H9 (cell line): ENCODE measurements at regions not wholly inside any gene's neighbourhood (a gene's known extent, or its start where the extent isn't known, plus 50 kb on each side); places are given as distances from the start of the nearest gene placed in this dataset.

Experiments used
- DNase-seq: peaks from one replicate; pipeline ENCODE4 v3.0.0-alpha.2; 2017
- H2AFZ ChIP-seq: one replicate; pipeline ENCODE4 v1.6.1; 2013; ENCODE audit warnings: mild to moderate bottlenecking, low read length, control low read depth, moderate library complexity
- H2AK5ac ChIP-seq: 2 replicates; pipeline ENCODE4 v1.6.1; 2013; ENCODE audit warnings: low read length, control low read depth, mixed read lengths; ENCODE audit not compliant: insufficient read length
- H2BK120ac ChIP-seq: one replicate; pipeline ENCODE4 v1.6.1; 2013; ENCODE audit warnings: low read depth, mild to moderate bottlenecking, low read length, control low read depth, inconsistent platforms; ENCODE audit not compliant: poor library complexity, severe bottlenecking
- H2BK12ac ChIP-seq: 2 replicates; pipeline ENCODE4 v1.6.1; 2013; ENCODE audit warnings: low read length, control low read depth, mixed read lengths, low read depth; ENCODE audit not compliant: insufficient read length
- H2BK15ac ChIP-seq: 2 replicates; pipeline ENCODE4 v1.6.1; 2013; ENCODE audit warnings: low read depth, low read length, control low read depth
- H2BK20ac ChIP-seq: one replicate; pipeline ENCODE4 v1.6.1; 2013; ENCODE audit warnings: low read depth, mild to moderate bottlenecking, low read length, control low read depth, inconsistent platforms; ENCODE audit not compliant: poor library complexity, severe bottlenecking
- H2BK5ac ChIP-seq: 2 replicates; pipeline ENCODE4 v1.6.1; 2013; ENCODE audit warnings: low read length, control low read depth, mixed read lengths; ENCODE audit not compliant: insufficient read length
- H3K14ac ChIP-seq: 2 replicates; pipeline ENCODE4 v1.6.1; 2013; ENCODE audit warnings: low read length, control low read depth; ENCODE audit not compliant: insufficient read depth
- H3K18ac ChIP-seq: 2 replicates; pipeline ENCODE4 v1.6.1; 2013; ENCODE audit warnings: low read depth, mild to moderate bottlenecking, mixed read lengths, low read length, control low read depth; ENCODE audit not compliant: insufficient read length
- H3K23ac ChIP-seq: 2 replicates; pipeline ENCODE4 v1.6.1; 2013; ENCODE audit warnings: low read length, control low read depth, mixed read lengths, low read depth; ENCODE audit not compliant: insufficient read length
- H3K23me2 ChIP-seq: 2 replicates; pipeline ENCODE4 v1.6.1; 2013; ENCODE audit warnings: low read depth, mild to moderate bottlenecking, mixed read lengths, low read length, control low read depth; ENCODE audit not compliant: insufficient read length, poor library complexity, severe bottlenecking
- H3K27ac ChIP-seq: 2 replicates; pipeline ENCODE4 v1.5.1; 2013; ENCODE audit warnings: low read length, control low read depth, mixed read lengths, low read depth; ENCODE audit not compliant: insufficient read length
- H3K27me3 ChIP-seq: 2 replicates; pipeline ENCODE4 v1.6.1; 2013; ENCODE audit warnings: low read length, control low read depth, inconsistent platforms; ENCODE audit not compliant: insufficient read depth
- H3K4ac ChIP-seq: 2 replicates; pipeline ENCODE4 v1.6.1; 2013; ENCODE audit warnings: low read depth, mild to moderate bottlenecking, control low read depth, inconsistent platforms, low read length, moderate library complexity
- H3K4me1 ChIP-seq: 2 replicates; pipeline ENCODE4 v1.6.1; 2013; ENCODE audit warnings: low read length, control low read depth, inconsistent platforms; ENCODE audit not compliant: insufficient read depth
- H3K4me2 ChIP-seq: 2 replicates; pipeline ENCODE4 v1.6.1; 2013; ENCODE audit warnings: low read length, control low read depth, mixed read lengths; ENCODE audit not compliant: insufficient read length, insufficient read depth
- H3K56ac ChIP-seq: 2 replicates; pipeline ENCODE4 v1.6.1; 2013; ENCODE audit warnings: low read depth, mild to moderate bottlenecking, mixed read lengths, low read length, control low read depth; ENCODE audit not compliant: insufficient read length
- H3K79me1 ChIP-seq: 2 replicates; pipeline ENCODE4 v1.6.1; 2013; ENCODE audit warnings: low read depth, mild to moderate bottlenecking, moderate library complexity, low read length, control low read depth, inconsistent platforms; ENCODE audit not compliant: insufficient read depth, poor library complexity, severe bottlenecking
- H3K79me2 ChIP-seq: 2 replicates; pipeline ENCODE4 v1.6.1; 2013; ENCODE audit warnings: low read length, control low read depth, inconsistent platforms; ENCODE audit not compliant: insufficient read depth
- H3K9ac ChIP-seq: 2 replicates; pipeline ENCODE4 v1.6.1; 2013; ENCODE audit warnings: low read length, control low read depth, mixed read lengths; ENCODE audit not compliant: insufficient read length; ENCODE audit errors: extremely low read depth
- H3K9me3 ChIP-seq: one replicate; pipeline ENCODE4 v1.6.1; 2013; ENCODE audit warnings: low read depth, low read length, inconsistent platforms; ENCODE audit not compliant: control insufficient read depth
- H3T11ph ChIP-seq: one replicate; pipeline ENCODE4 v1.6.1; 2013; ENCODE audit warnings: mild to moderate bottlenecking, low read length, control low read depth, inconsistent platforms
- H4K20me1 ChIP-seq: one replicate; pipeline ENCODE4 v1.6.1; 2013; ENCODE audit not compliant: control insufficient read depth, insufficient read length, insufficient read depth
- H4K5ac ChIP-seq: 2 replicates; pipeline ENCODE4 v1.6.1; 2013; ENCODE audit warnings: low read depth, mild to moderate bottlenecking, mixed read lengths, low read length, control low read depth; ENCODE audit not compliant: insufficient read length
- H4K8ac ChIP-seq: replicated peaks from 2 replicates; pipeline ENCODE4 v1.6.1; 2013; ENCODE audit warnings: low read length, control low read depth, mixed read lengths, low read depth; ENCODE audit not compliant: insufficient read length
- H4K91ac ChIP-seq: 2 replicates; pipeline ENCODE4 v1.6.1; 2013; ENCODE audit warnings: low read depth, mild to moderate bottlenecking, moderate library complexity, mixed read lengths, low read length, control low read depth; ENCODE audit not compliant: insufficient read length
- H3K27ac Mint-ChIP-seq, 3 experiments: 2 replicates in 2 of 3; 3 replicates in 1 of 3; pipeline ENCODE4 v1.8.0; 2020 to 2021; ENCODE audit warnings: mixed read lengths in 3 of 3, mild to moderate bottlenecking in 1 of 3, moderate library complexity in 1 of 3
- H3K27me3 Mint-ChIP-seq: 2 replicates; pipeline ENCODE4 v1.8.0; 2021; ENCODE audit warnings: low read depth, mild to moderate bottlenecking, moderate library complexity, mixed read lengths
- H3K36me3 Mint-ChIP-seq, 3 experiments: 2 replicates in 2 of 3; 3 replicates in 1 of 3; pipeline ENCODE4 v1.8.0; 2020 to 2021; ENCODE audit warnings: low read depth in 3 of 3, mixed read lengths in 3 of 3; ENCODE audit not compliant: insufficient read depth in 1 of 3
- H3K4me1 Mint-ChIP-seq, 2 experiments: 2 replicates each; pipeline ENCODE4 v1.8.0; 2020; ENCODE audit warnings: mixed read lengths in 2 of 2
- H3K4me3 Mint-ChIP-seq, 2 experiments: 2 replicates in 1 of 2; 3 replicates in 1 of 2; pipeline ENCODE4 v1.8.0; 2020 to 2021; ENCODE audit warnings: mild to moderate bottlenecking in 2 of 2, mixed read lengths in 2 of 2, moderate library complexity in 1 of 2
- H3K9me3 Mint-ChIP-seq, 2 experiments: 2 replicates in 1 of 2; 3 replicates in 1 of 2; pipeline ENCODE4 v1.8.0; 2020; ENCODE audit warnings: mild to moderate bottlenecking in 2 of 2, mixed read lengths in 2 of 2, moderate library complexity in 1 of 2
- WGBS: extraction: QIAGEN DNeasy Blood & Tissue Kit; methylation state at CpG from one replicate; pipeline ENCODE4 v1.1.7; 2013; ENCODE audit warnings: missing lambda C conversion rate, low lambda C conversion rate, mixed read lengths; ENCODE audit not compliant: insufficient read length; ENCODE audit errors: extremely low coverage; 5-methylcytosine and 5-hydroxymethylcytosine counted together
- TF ChIP-seq, protein P1 (sequence below): fragments of 200-600 bp; sonication (generic); conservative IDR thresholded peaks from 3 replicates; pipeline ENCODE4 v1.8.0; 2021; ENCODE audit warnings: antibody characterized with exemption, mild to moderate bottlenecking

DNA sequence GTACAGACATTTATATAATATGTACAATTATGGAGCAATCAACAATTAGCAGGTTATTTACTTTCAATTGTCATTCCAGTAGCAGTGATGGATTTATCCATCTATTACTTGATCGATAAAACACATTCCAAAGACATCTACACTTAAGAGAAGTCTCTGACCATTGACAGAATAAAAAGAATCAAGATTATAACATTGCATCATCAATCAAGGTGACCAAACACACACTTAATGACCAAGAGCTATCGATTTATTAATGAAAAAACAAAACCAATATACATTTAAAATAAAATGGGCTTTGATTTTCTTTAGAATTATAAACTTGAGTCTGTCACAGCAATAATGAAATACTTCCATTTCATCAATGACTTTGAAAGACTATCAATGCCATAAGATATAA is 170.2 kb upstream of the CDKN3 start:
- H3K9ac ChIP-seq: no peak overlapping the region
- H3K4me2 ChIP-seq: no peak overlapping the region
- H3K27ac ChIP-seq: no peak overlapping the region
- H4K91ac ChIP-seq: no peak overlapping the region
- Mint-ChIP-seq H3K36me3 (no peaks in the 10 kb centered on the region), H3K27ac (no peak overlapping the region), H3K4me1 (peaks cover 13 to 17% of the 10 kb centered on the region in 2 experiments), H3K4me3 (no peak overlapping the region), H3K9me3 (no peaks in the 10 kb centered on the region), H3K27me3 (peaks cover 1% of the 10 kb centered on the region; the same call in 1 of the 2 replicates)
- DNase-seq: no peak
- H2BK15ac ChIP-seq: no peak overlapping the region
- H2BK5ac ChIP-seq: no peak overlapping the region
- no peaks in the 10 kb centered on the region for H3K4me1 ChIP-seq
- H3K79me1 ChIP-seq: no peaks in the 10 kb centered on the region
- no peaks in the 10 kb centered on the region for H3K23me2 ChIP-seq
- H3K27me3 ChIP-seq: peaks cover 2% of the 10 kb centered on the region; the same call in 1 of the 2 replicates
- no peak overlapping the region for H2BK20ac ChIP-seq
- H3K14ac ChIP-seq: no peak overlapping the region
- TF ChIP-seq, protein P1, sequence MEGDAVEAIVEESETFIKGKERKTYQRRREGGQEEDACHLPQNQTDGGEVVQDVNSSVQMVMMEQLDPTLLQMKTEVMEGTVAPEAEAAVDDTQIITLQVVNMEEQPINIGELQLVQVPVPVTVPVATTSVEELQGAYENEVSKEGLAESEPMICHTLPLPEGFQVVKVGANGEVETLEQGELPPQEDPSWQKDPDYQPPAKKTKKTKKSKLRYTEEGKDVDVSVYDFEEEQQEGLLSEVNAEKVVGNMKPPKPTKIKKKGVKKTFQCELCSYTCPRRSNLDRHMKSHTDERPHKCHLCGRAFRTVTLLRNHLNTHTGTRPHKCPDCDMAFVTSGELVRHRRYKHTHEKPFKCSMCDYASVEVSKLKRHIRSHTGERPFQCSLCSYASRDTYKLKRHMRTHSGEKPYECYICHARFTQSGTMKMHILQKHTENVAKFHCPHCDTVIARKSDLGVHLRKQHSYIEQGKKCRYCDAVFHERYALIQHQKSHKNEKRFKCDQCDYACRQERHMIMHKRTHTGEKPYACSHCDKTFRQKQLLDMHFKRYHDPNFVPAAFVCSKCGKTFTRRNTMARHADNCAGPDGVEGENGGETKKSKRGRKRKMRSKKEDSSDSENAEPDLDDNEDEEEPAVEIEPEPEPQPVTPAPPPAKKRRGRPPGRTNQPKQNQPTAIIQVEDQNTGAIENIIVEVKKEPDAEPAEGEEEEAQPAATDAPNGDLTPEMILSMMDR: no peak
- H3K79me2 ChIP-seq: no peaks in the 10 kb centered on the region
- H4K20me1 ChIP-seq: no peaks in the 10 kb centered on the region
- H3K4ac ChIP-seq: no peak overlapping the region
- H2BK12ac ChIP-seq: no peak overlapping the region
- H3K18ac ChIP-seq: no peak overlapping the region
- no CpG with 5 or more reads among the region's 2 CpGs for WGBS
- no peak overlapping the region for H4K8ac ChIP-seq
- no peak overlapping the region for H2AK5ac ChIP-seq
- no peaks in the 10 kb centered on the region for H3K9me3 ChIP-seq
- no peak overlapping the region for H2AFZ ChIP-seq
- H3T11ph ChIP-seq: no peak overlapping the region
- no peak overlapping the region for H4K5ac ChIP-seq
- no peak overlapping the region for H2BK120ac ChIP-seq
- no peak overlapping the region for H3K23ac ChIP-seq
- H3K56ac ChIP-seq: no peak overlapping the region
